ENCODE measurements at regions not wholly inside any gene's neighbourhood (a gene's known extent, or its start where the extent isn't known, plus 50 kb on each side); places are given as distances from the start of the nearest gene placed in this dataset.
"Not testable (repeated sequence)": the region's sequence is repeated elsewhere in the genome, so short reads cannot be mapped to it uniquely, and the experiment has no call there.

DNA sequence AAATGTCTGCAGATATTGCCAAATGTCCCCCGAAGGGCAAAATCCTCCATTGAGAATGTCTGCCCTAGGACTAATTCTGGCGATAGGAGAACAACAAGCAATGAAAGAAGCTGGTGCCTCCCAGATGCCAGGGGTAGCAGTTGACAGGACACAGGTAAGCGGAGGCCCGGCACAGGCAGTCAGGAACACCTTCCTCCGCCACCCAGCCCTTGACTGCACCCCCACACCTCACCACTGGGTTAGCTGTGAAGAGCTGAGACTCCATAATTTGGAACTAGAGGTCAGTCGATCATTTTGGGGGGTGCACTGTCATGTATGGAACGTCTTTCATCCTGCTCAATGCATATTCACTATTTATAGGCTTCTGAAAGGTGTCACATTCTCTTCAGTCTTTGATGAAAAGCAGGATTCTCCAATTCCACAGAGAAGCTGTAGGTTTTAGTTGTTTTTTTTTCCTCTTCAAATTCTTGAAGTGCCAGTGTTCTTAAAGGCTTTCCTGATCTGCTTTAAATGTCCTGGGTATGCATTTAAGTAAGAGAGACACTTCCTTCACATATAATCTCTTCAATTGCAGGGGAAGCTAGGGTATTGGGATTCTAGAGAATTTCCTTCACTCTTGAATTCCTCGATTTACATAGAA, 111.6 kb upstream of the ZFP42 start:
- DNase-seq = no peak

- no peak for DNase-seq
Measured at GRCh38 chr4:187887906-187888305, 107.7 kb upstream of the ZFP42 start.

DNA sequence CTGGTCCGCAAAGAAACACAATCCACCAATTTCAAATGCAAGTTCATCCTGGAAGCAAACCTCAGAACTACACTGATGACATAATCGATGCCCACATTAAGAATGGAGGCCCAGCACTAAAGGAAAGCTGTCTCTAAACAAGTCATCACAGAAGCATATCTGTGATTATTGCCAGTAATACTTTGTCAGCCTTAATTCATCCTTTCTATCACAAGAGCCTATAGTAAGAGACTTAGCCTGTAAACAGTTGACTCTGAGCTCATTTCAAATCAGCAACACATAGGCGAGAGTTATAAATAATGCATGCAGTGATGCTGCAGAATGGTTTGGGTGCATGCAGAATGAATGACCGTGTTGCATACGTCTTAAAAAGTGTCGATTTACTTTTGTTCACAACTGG, 105.9 kb upstream of the ZFP42 start:
- DNase-seq = no peak

- no peak for DNase-seq
Measured at GRCh38 chr4:187893418-187893817, 102.2 kb upstream of the ZFP42 start.

DNA sequence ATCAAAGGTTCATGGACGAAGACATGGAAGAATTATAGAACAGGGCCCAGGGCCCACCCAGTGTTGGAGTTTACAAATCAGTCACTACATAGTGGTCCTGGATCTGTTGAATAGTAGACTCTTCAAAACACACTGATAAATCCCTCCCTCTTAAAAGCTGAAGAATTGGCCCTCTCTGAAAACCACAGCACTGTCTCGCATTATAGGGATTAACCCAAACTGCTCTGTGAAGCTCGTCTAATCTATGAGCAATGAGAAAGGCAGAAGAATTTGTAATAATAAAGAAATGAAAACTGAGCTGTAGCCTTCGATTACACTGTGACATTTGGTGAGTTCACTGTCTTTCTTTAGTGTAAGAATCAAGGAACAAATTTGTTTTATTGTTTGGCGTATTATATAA, 92.5 kb upstream of the ZFP42 start:
- DNase-seq = no peak

GRCh38 chr4:187903700-187904099, 91.9 kb upstream of the ZFP42 start:
- DNase-seq = no peak

DNA sequence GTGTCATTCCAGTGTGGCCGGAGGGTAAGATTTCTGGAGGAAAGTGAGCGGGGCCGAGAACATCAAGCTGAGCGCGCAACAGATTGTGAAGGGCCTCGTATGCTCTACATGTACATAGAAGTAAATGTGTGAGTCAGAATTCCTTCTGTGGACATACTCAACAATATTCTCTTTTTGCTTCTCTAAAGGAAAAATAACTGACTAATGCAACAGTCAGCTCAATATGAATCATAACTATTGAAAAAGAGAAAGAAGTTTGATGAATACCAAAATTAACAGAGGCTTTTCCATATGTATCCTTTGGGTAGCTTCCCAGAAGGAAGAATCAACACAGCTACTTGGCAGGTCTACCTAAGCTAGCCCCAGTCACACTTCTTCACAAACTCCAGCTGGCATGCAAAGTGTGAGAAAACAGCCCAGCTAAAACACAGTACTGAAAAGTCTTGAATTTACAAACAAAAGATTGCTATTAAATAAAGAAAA, 87.5 kb upstream of the ZFP42 start:
- no peak for DNase-seq

DNA sequence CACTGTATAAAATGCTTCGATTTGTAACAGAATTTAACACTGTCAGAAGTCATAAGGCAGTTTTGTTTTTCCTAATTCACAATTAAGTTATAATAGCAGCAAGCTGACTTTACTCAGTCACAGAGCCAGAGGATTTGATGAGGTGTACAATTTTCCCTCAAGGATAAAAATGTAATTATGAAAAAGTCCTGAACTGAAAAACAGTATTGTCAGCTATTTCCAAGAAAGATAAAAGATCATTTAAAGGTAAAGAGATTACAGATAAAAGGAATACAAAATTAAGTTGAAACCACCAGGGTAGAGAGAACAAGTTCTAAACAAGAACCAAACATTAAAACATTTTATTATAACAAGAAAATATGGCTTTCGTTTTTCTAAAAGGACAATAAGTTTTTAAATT, 86.8 kb upstream of the ZFP42 start:
- no peak for DNase-seq

DNA sequence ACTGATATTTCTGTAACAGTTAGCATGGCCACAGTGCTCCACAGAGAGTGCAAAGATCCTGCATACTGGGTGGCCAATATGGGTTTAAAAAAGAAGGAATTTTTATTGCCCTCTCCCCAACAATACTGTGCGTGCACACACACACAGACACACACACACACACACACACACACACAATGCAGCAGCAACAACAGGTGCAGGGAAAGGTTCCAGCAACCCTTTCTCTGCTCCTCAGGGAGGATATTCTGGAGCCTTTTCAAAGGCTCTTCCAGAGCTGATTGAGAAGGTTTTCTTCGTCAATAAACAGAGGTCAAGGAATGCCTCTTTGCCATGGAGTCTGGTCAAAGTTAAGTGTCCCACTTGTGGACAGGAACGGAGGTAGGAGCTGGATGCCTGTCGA, 84.8 kb upstream of the ZFP42 start:
- DNase-seq = no peak

DNA sequence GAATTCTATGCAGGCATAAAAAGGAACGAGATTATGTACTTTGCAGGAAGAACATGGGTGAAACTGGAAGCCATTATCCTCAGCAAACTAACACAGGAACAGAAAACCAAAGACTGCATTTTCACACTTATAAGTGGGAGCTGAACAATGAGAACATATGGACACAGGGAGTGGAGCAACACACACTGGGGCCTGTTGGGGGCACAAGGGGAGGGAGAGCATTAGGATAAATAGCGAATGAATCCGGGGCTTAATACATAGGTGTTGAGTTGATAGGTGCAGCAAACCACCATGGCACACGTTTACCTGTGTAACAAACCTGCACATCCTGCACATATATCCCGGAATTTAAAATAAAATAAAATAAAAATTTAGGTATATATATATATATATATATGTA, 80.2 kb upstream of the ZFP42 start:
- not testable (repeated sequence) for DNase-seq

- no peak for DNase-seq
Measured at GRCh38 chr4:187919966-187920365, 75.6 kb upstream of the ZFP42 start.

DNA sequence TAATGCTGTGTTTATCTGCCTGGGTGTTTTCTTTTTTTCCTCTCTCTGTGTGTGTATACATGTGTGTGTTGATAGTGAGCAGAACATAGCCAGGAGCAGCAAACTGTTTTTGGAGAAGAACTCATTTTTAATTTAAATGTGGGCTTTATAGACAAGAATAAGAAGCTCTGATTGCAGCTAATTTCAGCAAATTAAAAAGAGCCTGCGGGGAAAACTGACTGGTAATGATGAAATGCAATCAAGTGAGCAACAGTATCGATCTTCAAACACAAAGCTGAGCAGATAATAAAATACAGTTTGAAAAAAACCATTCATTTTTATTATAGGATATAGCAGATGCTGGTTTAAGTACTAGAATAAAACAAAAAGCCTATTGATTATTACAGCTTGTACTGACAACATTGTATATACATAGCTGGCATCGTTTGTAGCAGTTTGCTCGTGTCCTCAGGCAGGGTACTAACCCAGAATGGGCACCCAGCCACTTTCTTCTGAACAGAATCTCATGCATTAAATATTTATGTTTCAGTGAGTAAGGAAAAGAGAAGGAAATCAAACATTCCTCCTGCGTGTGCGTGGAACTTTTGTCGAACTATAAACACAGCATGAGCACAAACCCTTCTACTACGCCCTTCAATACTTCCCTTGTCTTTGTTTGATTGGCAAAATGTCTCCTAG, 73.5 kb upstream of the ZFP42 start:
- DNase-seq = no peak

DNA sequence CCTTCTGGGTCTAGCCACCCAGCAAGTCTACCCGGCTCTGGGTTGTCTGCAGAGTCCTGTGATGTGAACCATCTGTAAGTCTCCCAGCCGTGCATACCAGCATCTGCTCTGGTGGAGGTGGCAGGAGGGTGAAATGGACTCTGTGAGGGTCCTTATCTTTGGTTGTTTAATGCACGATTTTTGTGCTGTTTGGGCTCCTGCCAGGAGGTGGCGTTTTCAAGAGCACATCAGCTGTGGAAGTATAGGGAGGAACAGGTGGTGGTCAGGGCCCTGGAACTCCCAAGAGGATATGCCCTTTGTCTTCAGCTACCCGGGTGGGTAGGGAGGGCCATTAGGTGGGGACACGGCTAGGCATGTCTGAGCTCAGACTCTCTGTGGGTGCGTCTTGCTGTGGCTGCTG, 66.5 kb upstream of the ZFP42 start:
- DNase-seq = no peak

- DNase-seq = no peak
Measured at GRCh38 chr4:187934766-187935165, 60.8 kb upstream of the ZFP42 start.

DNA sequence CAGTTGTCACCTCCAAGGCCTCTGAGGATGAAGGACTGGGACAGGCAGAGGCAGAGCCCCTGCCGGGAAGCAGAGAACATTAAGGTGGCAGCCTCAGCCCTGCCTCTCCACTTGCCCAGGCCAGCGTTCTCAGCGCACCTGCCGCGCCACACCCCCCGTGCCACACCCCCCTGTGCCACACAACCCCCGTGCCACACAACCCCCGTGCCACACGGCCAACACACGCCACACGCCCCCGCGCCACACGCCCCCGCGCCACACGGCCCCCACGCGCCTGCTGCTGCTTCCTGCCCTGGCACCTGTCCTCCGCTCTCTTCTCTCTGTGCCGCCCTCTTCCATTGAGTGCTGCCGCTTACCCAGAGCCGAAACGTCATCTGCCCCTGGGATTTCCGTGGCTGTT, 58.0 kb upstream of the ZFP42 start:
- no peak for DNase-seq

GRCh38 chr4:187940299-187940698, 55.3 kb upstream of the ZFP42 start:
- DNase-seq = no peak

DNA sequence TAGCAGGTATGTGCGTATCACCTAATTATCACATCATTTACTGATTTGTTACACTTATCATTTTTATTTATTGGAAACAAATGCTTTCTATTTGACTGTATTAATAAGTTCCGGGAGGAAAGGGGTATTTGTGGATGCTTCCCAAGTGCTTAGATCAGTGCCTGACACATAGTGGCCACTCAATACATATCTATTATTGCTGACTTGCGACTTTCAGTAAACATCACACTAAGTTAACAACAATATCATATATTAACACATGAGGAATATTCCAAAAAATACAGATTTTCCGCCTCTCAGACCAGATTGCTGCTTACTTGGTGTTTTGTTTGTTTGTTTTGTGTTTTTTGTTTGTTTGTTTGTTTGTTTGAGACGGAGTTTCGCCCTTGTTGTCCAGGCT, 52.6 kb upstream of the ZFP42 start:
- no peak for DNase-seq

DNA sequence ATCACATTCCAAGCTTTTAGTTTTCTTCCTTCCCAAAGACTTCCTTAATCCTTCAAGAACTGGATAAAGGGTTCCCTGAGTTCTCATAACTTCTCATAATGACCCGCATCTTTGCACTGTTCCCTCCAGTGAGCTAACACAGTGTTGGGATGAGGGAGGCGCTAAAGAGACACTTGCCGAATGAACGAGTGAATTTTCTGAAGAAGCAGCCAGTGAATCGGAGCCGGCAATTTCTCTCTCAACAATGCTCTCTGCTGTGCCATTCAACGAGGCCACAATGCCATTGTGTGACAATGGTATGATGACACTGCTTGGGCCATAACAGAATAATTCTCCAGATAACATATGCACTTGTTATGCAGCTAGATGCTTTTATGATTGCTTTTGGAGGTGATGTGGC, 51.4 kb upstream of the ZFP42 start:
- DNase-seq = no peak

Measured in NCI-H774 (cell line).